GM12878 (cell line): ENCODE measurements at regions not wholly inside any gene's neighbourhood (a gene's known extent, or its start where the extent isn't known, plus 50 kb on each side); places are given as distances from the start of the nearest gene placed in this dataset.
"Not testable (repeated sequence)": the region's sequence is repeated elsewhere in the genome, so short reads cannot be mapped to it uniquely, and the experiment has no call there.

Experiments used
- BCL3 ChIP-seq: IDR thresholded peaks from 2 replicates; pipeline ENCODE4 v1.6.1; 2011; ENCODE audit warnings: borderline replicate concordance, low read depth, mild to moderate bottlenecking, moderate library complexity, low read length; ENCODE audit not compliant: insufficient read depth, poor library complexity, severe bottlenecking
- CBX5 ChIP-seq: sonication (generic); IDR thresholded peaks from 2 replicates; pipeline ENCODE4 v1.6.1; 2016; ENCODE audit warnings: low read depth, moderate library complexity, mild to moderate bottlenecking, inconsistent platforms
- CEBPZ ChIP-seq: fragments of 150-350 bp; IDR thresholded peaks from 2 replicates; pipeline ENCODE4 v1.6.1; 2016; ENCODE audit warnings: low read depth, low read length
- CHD4 ChIP-seq: fragments of 200-600 bp; sonication (generic); IDR thresholded peaks from 2 replicates; pipeline ENCODE4 v1.6.1; 2016; ENCODE audit warnings: mild to moderate bottlenecking
- CTCF ChIP-seq, 3 experiments: IDR thresholded peaks in 2 of 3; conservative IDR thresholded peaks in 1 of 3; 2 replicates each; pipeline ENCODE4 v1.5.1; 2011; ENCODE audit warnings: low read depth in 3 of 3, low read length in 3 of 3, mild to moderate bottlenecking in 3 of 3, control low read depth in 2 of 3, moderate library complexity in 2 of 3, inconsistent platforms in 1 of 3, mixed read lengths in 1 of 3; ENCODE audit not compliant: control insufficient read depth in 2 of 3, insufficient read depth in 1 of 3; ENCODE audit errors: extremely low read depth in 1 of 3
- E2F4 ChIP-seq: IDR thresholded peaks from 2 replicates; pipeline ENCODE4 v1.6.1; 2012; ENCODE audit warnings: low read depth, low read length, improper control_type of control experiment
- EP300 ChIP-seq, 2 experiments: fragments of 150-350 bp in 1 of 2; IDR thresholded peaks; 2 replicates each; pipeline ENCODE4 v1.6.1; 2011 to 2012; ENCODE audit warnings: low read depth in 2 of 2, low read length in 2 of 2, borderline replicate concordance in 1 of 2, improper control_type of control experiment in 1 of 2, inconsistent platforms in 1 of 2; ENCODE audit not compliant: control insufficient read depth in 1 of 2
- PAX8 ChIP-seq: fragments of 450-650 bp; IDR thresholded peaks from 2 replicates; pipeline ENCODE4 v1.6.1; 2017; ENCODE audit warnings: mild to moderate bottlenecking, moderate library complexity
- PBX3 ChIP-seq: IDR thresholded peaks from 2 replicates; pipeline ENCODE4 v1.6.1; 2011; ENCODE audit warnings: mild to moderate bottlenecking, low read depth, low read length, moderate library complexity; ENCODE audit not compliant: insufficient replicate concordance
- POLR2A ChIP-seq: IDR thresholded peaks from 2 replicates; pipeline ENCODE4 v1.6.1; 2011; ENCODE audit warnings: low read depth, mild to moderate bottlenecking, low read length
- REST ChIP-seq: IDR thresholded peaks from 2 replicates; pipeline ENCODE4 v1.6.1; 2012; ENCODE audit warnings: mild to moderate bottlenecking, low read depth, low read length
- SREBF2 ChIP-seq: IDR thresholded peaks from 2 replicates; pipeline ENCODE4 v1.6.1; 2012; ENCODE audit warnings: mild to moderate bottlenecking, low read length
- SUZ12 ChIP-seq: fragments of 200-600 bp; sonication (generic); IDR thresholded peaks from one replicate; pipeline ENCODE4 v1.6.1; 2018; ENCODE audit warnings: antibody characterized with exemption, mild to moderate bottlenecking; ENCODE audit not compliant: unreplicated experiment
- ZNF274 ChIP-seq: IDR thresholded peaks from one replicate; pipeline ENCODE4 v1.8.0; 2011; ENCODE audit not compliant: insufficient read length, insufficient read depth

- not testable (repeated sequence) for TF ChIP-seq SREBF2; POLR2A; ZNF274; E2F4; CTCF (IDR thresholded peaks at IDR 0.05 in 2 of 3, conservative IDR thresholded peaks at IDR 0.05 in 1 of 3; ENCODE audit: control insufficient read depth in 2 of 3, extremely low read depth in 1 of 3, insufficient read depth in 1 of 3, low read depth in 3 of 3, low read length in 3 of 3); PAX8; REST; CEBPZ; CBX5; EP300 (IDR thresholded peaks at IDR 0.05; ENCODE audit: borderline replicate concordance in 1 of 2, control insufficient read depth in 1 of 2, low read depth in 2 of 2, low read length in 2 of 2); PBX3; CHD4; SUZ12; BCL3
Observed at GRCh38 chr2:184421456-184421855, 176.9 kb upstream of the ZNF804A start.
